SK-N-SH treated with all-trans-retinoic acid at 6 μM for 48 hours (cell line): ENCODE measurements at regions not wholly inside any gene's neighbourhood (a gene's known extent, or its start where the extent isn't known, plus 50 kb on each side); places are given as distances from the start of the nearest gene placed in this dataset.
"Not testable (repeated sequence)": the region's sequence is repeated elsewhere in the genome, so short reads cannot be mapped to it uniquely, and the experiment has no call there.

ENCODE experiments used
- ATAC-seq: fragments of 200-7000 bp; cut with Tn5 transposase; 3 replicates; pipeline ENCODE4 v1.9.1; 2020; ENCODE audit warnings: mild to moderate bottlenecking, moderate library complexity
- ARNTL ChIP-seq: fragments of 450-650 bp; formaldehyde crosslinking; IDR thresholded peaks from 2 replicates; pipeline ENCODE4 v1.5.0; 2020; ENCODE audit warnings: low read depth, mild to moderate bottlenecking, moderate library complexity, borderline replicate concordance
- CREB5 ChIP-seq: fragments of 250-450 bp; sonication (Bioruptor Pico); IDR thresholded peaks from 2 replicates; pipeline ENCODE4 v1.5.1; 2020; ENCODE audit warnings: low read depth, mild to moderate bottlenecking, moderate library complexity
- CSDC2 ChIP-seq: fragments of 250-450 bp; sonication (Bioruptor Pico); IDR thresholded peaks from 2 replicates; pipeline ENCODE4 v1.5.0; 2020; ENCODE audit warnings: mild to moderate bottlenecking, moderate library complexity
- CSRNP3 ChIP-seq: fragments of 250-450 bp; sonication (Bioruptor Pico); IDR thresholded peaks from 2 replicates; pipeline ENCODE4 v1.5.1; 2021; ENCODE audit warnings: mild to moderate bottlenecking, moderate library complexity
- ESRRG ChIP-seq: fragments of 250-450 bp; sonication (Bioruptor Pico); IDR thresholded peaks from 2 replicates; pipeline ENCODE4 v1.6.1; 2021; ENCODE audit warnings: mild to moderate bottlenecking
- GLIS3 ChIP-seq: fragments of 250-450 bp; sonication (Bioruptor Pico); IDR thresholded peaks from 2 replicates; pipeline ENCODE4 v1.5.0; 2020; ENCODE audit warnings: mild to moderate bottlenecking, moderate library complexity
- ISL1 ChIP-seq: fragments of 250-450 bp; sonication (Bioruptor Pico); IDR thresholded peaks from 2 replicates; pipeline ENCODE4 v2.1.2; 2022; ENCODE audit warnings: mild to moderate bottlenecking, moderate library complexity
- OSR1 ChIP-seq: fragments of 250-450 bp; sonication (Bioruptor Pico); IDR thresholded peaks from 2 replicates; pipeline ENCODE4 v1.8.0; 2022; ENCODE audit warnings: moderate library complexity, mild to moderate bottlenecking, inconsistent platforms
- PATZ1 ChIP-seq: fragments of 250-450 bp; sonication (Bioruptor Pico); IDR thresholded peaks from 2 replicates; pipeline ENCODE4 v1.8.0; 2020; ENCODE audit warnings: mild to moderate bottlenecking, moderate library complexity, borderline replicate concordance
- POU6F1 ChIP-seq: fragments of 250-450 bp; sonication (Bioruptor Pico); IDR thresholded peaks from 2 replicates; pipeline ENCODE4 v1.8.0; 2021; ENCODE audit warnings: low read depth, mild to moderate bottlenecking, moderate library complexity, borderline replicate concordance
- PPARA ChIP-seq: fragments of 250-450 bp; sonication (Bioruptor Pico); IDR thresholded peaks from 2 replicates; pipeline ENCODE4 v1.5.0; 2020; ENCODE audit warnings: mild to moderate bottlenecking, borderline replicate concordance
- RARB ChIP-seq: fragments of 250-450 bp; sonication (Bioruptor Pico); IDR thresholded peaks from 2 replicates; pipeline ENCODE4 v1.8.0; 2021; ENCODE audit warnings: mild to moderate bottlenecking, moderate library complexity
- SNAI2 ChIP-seq: fragments of 250-450 bp; sonication (Bioruptor Pico); IDR thresholded peaks from 2 replicates; pipeline ENCODE4 v1.5.0; 2020; ENCODE audit warnings: mild to moderate bottlenecking, moderate library complexity
- TCF4 ChIP-seq: fragments of 250-450 bp; sonication (Bioruptor Pico); IDR thresholded peaks from 2 replicates; pipeline ENCODE4 v1.8.0; 2021; ENCODE audit warnings: mild to moderate bottlenecking, moderate library complexity, borderline replicate concordance
- TOX ChIP-seq: fragments of 250-450 bp; sonication (Bioruptor Pico); IDR thresholded peaks from 2 replicates; pipeline ENCODE4 v1.8.0; 2021; ENCODE audit warnings: mild to moderate bottlenecking, moderate library complexity, borderline replicate concordance
- ZC3H10 ChIP-seq: fragments of 250-450 bp; sonication (Bioruptor Pico); IDR thresholded peaks from 2 replicates; pipeline ENCODE4 v1.5.1; 2021; ENCODE audit warnings: mild to moderate bottlenecking, moderate library complexity
- ZFP3 ChIP-seq: fragments of 250-450 bp; sonication (Bioruptor Pico); IDR thresholded peaks from 2 replicates; pipeline ENCODE4 v1.5.0; 2020; ENCODE audit warnings: mild to moderate bottlenecking, moderate library complexity
- ZFP30 ChIP-seq: fragments of 450-650 bp; formaldehyde crosslinking; IDR thresholded peaks from 2 replicates; pipeline ENCODE4 v1.5.0; 2022; ENCODE audit warnings: mild to moderate bottlenecking, moderate library complexity
- ZNF70 ChIP-seq: fragments of 450-650 bp; formaldehyde crosslinking; IDR thresholded peaks from 2 replicates; pipeline ENCODE4 v1.5.0; 2020; ENCODE audit warnings: mild to moderate bottlenecking, moderate library complexity
- ZNF8 ChIP-seq: fragments of 450-650 bp; formaldehyde crosslinking; IDR thresholded peaks from 2 replicates; pipeline ENCODE4 v1.5.0; 2020; ENCODE audit warnings: mild to moderate bottlenecking, moderate library complexity
- TF ChIP-seq, protein P1 (sequence below): fragments of 250-450 bp; sonication (Bioruptor Pico); IDR thresholded peaks from 2 replicates; pipeline ENCODE4 v1.5.0; 2020; ENCODE audit warnings: mild to moderate bottlenecking, moderate library complexity

DNA sequence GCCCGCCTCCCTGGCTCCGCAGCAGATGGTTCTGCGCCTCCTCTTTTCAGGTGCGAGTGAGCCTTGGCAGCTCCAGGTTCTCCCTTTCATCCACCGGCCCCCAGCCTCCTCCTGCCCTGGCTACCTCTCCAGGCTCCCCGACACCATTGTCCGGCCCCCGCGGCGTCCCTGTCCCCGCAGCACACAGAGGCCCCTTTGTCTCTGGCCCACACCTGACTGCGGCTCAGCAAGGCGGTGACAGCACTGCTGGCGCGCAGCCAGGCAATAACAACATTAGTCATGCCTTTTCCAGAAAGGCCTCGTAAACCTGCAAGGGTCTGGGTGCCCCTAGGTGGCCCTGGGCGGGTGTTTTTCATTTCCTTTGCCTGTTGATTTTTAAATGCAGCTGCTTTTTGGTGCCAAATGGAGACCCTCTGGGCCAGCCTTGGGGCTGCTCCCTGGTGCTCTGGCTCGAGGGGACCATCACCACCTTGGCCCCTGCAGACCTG lies 73.2 kb upstream of the MEDAG start:
- peak; percentile 47 for ATAC-seq
- TF ChIP-seq ARNTL (no peak), CSRNP3 (CRISPR knock-in tag) (no peak), ZNF8 (CRISPR knock-in tag) (no peak), PATZ1 (CRISPR knock-in tag) (no peak), ZC3H10 (no peak), ZNF70 (CRISPR knock-in tag) (no peak), ZFP30 (CRISPR knock-in tag) (no peak), TCF4 (no peak), ESRRG (CRISPR knock-in tag) (no peak), TOX (no peak), PPARA (CRISPR knock-in tag) (no peak), POU6F1 (CRISPR knock-in tag) (no peak), OSR1 (no peak), CREB5 (no peak), ZFP3 (no peak), CSDC2 (no peak), ISL1 (CRISPR knock-in tag) (no peak)
- TF ChIP-seq, protein P1, sequence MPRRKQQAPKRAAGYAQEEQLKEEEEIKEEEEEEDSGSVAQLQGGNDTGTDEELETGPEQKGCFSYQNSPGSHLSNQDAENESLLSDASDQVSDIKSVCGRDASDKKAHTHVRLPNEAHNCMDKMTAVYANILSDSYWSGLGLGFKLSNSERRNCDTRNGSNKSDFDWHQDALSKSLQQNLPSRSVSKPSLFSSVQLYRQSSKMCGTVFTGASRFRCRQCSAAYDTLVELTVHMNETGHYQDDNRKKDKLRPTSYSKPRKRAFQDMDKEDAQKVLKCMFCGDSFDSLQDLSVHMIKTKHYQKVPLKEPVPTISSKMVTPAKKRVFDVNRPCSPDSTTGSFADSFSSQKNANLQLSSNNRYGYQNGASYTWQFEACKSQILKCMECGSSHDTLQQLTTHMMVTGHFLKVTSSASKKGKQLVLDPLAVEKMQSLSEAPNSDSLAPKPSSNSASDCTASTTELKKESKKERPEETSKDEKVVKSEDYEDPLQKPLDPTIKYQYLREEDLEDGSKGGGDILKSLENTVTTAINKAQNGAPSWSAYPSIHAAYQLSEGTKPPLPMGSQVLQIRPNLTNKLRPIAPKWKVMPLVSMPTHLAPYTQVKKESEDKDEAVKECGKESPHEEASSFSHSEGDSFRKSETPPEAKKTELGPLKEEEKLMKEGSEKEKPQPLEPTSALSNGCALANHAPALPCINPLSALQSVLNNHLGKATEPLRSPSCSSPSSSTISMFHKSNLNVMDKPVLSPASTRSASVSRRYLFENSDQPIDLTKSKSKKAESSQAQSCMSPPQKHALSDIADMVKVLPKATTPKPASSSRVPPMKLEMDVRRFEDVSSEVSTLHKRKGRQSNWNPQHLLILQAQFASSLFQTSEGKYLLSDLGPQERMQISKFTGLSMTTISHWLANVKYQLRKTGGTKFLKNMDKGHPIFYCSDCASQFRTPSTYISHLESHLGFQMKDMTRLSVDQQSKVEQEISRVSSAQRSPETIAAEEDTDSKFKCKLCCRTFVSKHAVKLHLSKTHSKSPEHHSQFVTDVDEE (CRISPR knock-in tag) = no peak

DNA sequence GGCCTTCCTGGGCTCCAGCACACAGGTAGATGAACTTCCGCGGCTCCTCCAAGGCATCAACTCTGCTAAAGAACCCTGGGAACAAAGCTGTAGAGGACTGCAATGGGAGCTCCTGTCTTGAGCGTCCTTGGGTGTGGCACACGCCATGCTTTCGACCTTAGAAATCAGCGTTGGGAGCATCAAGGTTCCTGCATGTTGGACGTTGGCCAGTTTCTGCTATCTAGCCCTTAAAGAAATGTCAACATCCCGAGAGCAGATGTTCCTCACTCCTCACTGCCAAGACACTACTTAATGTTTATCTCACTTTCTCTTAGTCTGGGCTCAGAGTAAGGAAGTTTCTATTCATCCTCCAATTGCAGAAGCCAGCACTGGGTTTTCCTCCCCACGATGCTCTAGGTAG lies 70.6 kb upstream of the MEDAG start:
- ATAC-seq = no peak
- TF ChIP-seq ZFP30 (CRISPR knock-in tag) (no peak), TCF4 (no peak)

DNA sequence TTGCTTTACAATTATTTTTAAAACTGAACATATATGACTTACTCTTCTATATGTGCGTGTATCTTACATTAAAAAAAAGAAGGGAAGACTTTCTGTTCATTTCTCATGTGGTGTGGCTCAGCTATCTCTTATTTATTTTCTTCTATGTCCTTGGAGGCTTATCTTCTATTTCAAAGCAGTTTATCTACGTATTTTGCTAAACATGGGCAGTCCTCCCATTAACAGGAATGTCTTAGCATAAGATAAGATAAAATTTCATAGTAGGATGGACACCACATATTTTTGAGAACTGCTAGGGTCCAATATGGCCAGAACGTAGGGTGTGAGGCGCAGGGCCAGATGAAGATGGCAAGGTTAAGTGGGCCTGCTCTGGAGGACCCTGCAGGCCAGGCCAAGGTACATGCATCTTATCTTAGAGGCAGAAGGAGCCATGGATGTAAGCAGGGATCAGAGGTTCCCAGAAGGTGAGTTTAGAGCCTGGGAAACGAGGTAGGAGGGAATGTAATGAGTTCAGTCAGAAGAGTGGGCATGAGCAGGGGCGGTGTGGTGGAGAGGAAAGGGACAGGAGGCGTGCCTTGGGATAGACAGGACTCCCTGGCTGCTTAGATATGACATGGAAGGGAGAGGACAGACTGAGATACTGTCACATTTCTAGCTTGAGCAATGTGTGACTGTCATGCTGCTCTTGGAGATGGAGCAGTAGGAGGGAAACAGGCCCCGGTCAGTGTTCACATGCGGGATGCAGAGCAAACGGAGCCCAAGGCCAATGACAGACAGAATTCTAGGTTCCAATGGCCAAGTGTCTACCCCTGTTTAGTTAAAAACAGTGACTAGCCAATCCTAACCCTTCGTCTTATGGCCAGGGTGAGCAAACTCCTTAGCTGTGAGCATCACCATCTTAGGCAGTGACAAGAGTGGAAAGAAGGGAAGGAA lies 68.6 kb upstream of the MEDAG start:
- TF ChIP-seq GLIS3 (CRISPR knock-in tag) = no peak
- TF ChIP-seq ZNF8 (CRISPR knock-in tag) = no peak
- TF ChIP-seq ZFP30 (CRISPR knock-in tag) = no peak
- TF ChIP-seq SNAI2 (CRISPR knock-in tag) = no peak
- TF ChIP-seq RARB (CRISPR knock-in tag) = no peak
- no peak for TF ChIP-seq TOX
- TF ChIP-seq CREB5 = no peak
- ATAC-seq = no peak

- not testable (repeated sequence) for ATAC-seq
These were observed 66.4 kb upstream of the MEDAG start for GRCh38 chr13:30839636-30840035.
